ENCODE measurements at regions not wholly inside any gene's neighbourhood (a gene's known extent, or its start where the extent isn't known, plus 50 kb on each side); places are given as distances from the start of the nearest gene placed in this dataset.
A peak's percentile ranks its signal among the peaks of the same experiment; 100 is the strongest.

- Mint-ChIP-seq H3K27me3 (ENCODE audit: low read depth) (peaks cover 12% of the 10 kb centered on the region), H3K36me3 (no peaks in the 10 kb centered on the region), H3K9me3 (no peaks in the 10 kb centered on the region), H3K27ac (no peak overlapping the region), H3K4me1 (peaks cover 39% of the 10 kb centered on the region), H3K4me3 (no peak overlapping the region)
- DNase-seq (ENCODE audit: low spot score in 2 of 2, unreplicated experiment in 2 of 2) = no peak
- no peak for TF ChIP-seq CTCF (IDR thresholded peaks at IDR 0.05; ENCODE audit: unreplicated experiment)
Observed at GRCh38 chr11:86749821-86750401, 50.4 kb upstream of the PRSS23 start.

GRCh38 chr11:86749376-86749775 is 51.0 kb upstream of the PRSS23 start:
- Mint-ChIP-seq H3K36me3 (no peaks in the 10 kb centered on the region), H3K4me3 (no peak overlapping the region), H3K27ac (no peak overlapping the region), H3K9me3 (no peaks in the 10 kb centered on the region), H3K4me1 (peaks cover 39% of the 10 kb centered on the region), H3K27me3 (ENCODE audit: low read depth) (peaks cover 12% of the 10 kb centered on the region)
- no peak for DNase-seq (ENCODE audit: low spot score in 2 of 2, unreplicated experiment in 2 of 2)
- no peak for TF ChIP-seq CTCF (IDR thresholded peaks at IDR 0.05; ENCODE audit: unreplicated experiment)

DNA sequence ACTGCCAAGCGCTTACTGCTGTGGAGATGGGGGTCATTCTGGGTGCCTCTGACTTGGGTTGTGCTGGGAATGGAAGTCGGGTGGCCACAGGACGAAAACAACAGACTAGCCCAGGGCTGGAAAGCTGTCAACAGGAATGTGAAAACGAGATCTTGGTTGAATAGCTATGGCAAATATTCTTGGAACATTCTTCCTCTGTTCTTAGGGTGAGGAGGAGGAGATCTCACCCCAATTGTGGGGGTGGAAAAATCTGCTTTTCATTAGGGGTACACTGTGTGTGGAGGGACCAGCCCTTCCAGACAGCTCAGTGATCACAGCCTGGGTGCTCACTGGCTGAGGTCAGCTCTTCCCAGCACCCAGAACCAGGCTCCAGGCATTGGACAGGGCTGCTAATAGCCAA is 52.0 kb upstream of the PRSS23 start:
- TF ChIP-seq CTCF (IDR thresholded peaks at IDR 0.05; ENCODE audit: unreplicated experiment) = no peak
- Mint-ChIP-seq H3K27me3 (ENCODE audit: low read depth) (peaks cover 12% of the 10 kb centered on the region), H3K4me3 (no peak overlapping the region), H3K9me3 (no peaks in the 10 kb centered on the region), H3K27ac (peak overlapping the region; percentile 56), H3K36me3 (no peaks in the 10 kb centered on the region), H3K4me1 (peaks cover 39% of the 10 kb centered on the region)
- no peak for DNase-seq (ENCODE audit: low spot score in 2 of 2, unreplicated experiment in 2 of 2)

DNA sequence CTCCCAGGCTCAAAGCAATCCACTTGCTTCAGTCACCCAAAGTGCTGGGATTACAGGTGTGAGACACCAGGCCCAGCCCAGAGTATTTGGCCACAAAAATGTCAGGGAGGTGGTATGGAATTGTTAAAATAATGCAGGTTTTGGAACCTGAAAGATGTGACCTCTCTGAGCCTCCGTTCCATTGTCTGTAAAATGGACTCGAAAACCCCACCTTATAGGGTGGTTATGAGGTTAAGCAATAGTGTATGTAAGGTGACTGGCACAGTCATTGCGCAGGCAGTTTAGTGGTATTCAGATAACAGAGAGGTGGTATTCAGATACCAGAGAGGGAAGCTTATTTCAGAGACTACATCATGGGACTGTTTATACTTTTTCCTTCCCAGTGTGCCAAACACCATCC is 52.5 kb upstream of the PRSS23 start:
- no peak for TF ChIP-seq CTCF (IDR thresholded peaks at IDR 0.05; ENCODE audit: unreplicated experiment)
- Mint-ChIP-seq H3K27ac (no peak overlapping the region), H3K36me3 (no peaks in the 10 kb centered on the region), H3K4me1 (peaks cover 39% of the 10 kb centered on the region), H3K27me3 (ENCODE audit: low read depth) (peaks cover 12% of the 10 kb centered on the region), H3K9me3 (no peaks in the 10 kb centered on the region), H3K4me3 (no peak overlapping the region)
- no peak for DNase-seq (ENCODE audit: low spot score in 2 of 2, unreplicated experiment in 2 of 2)

DNA sequence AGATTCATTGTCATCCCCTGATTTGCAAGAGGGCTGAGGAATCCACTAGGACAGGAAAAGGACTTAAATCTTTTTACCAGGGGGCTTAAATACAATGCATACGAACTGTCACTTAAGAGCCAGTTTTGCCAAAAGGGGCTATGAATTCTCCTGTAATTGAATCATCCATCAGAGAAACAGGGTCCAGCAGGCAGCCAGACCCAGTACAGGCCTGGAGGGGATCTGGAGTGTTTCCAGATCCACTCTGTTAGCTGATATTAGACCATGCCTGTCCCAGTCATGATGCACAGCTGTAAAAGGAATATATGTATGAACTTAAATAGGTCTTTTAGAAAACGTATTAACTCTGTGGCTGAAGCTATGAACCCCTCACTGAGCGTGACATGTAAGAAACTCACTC is 53.8 kb upstream of the PRSS23 start:
- Mint-ChIP-seq H3K27ac (peak overlapping the region; percentile 81), H3K36me3 (no peaks in the 10 kb centered on the region)

More for the DNA sequence above, 53.8 kb upstream of the PRSS23 start:
- Mint-ChIP-seq H3K4me1 (peaks cover 43% of the 10 kb centered on the region), H3K9me3 (no peaks in the 10 kb centered on the region), H3K27me3 (ENCODE audit: low read depth) (peaks cover 13% of the 10 kb centered on the region), H3K4me3 (no peak overlapping the region)
- no peak for TF ChIP-seq CTCF (IDR thresholded peaks at IDR 0.05; ENCODE audit: unreplicated experiment)
- DNase-seq (ENCODE audit: low spot score in 2 of 2, unreplicated experiment in 2 of 2) = no peak
